H9 (cell line): ENCODE measurements at regions not wholly inside any gene's neighbourhood (a gene's known extent, or its start where the extent isn't known, plus 50 kb on each side); places are given as distances from the start of the nearest gene placed in this dataset.

Source experiments
- DNase-seq: peaks from one replicate; pipeline ENCODE4 v3.0.0-alpha.2; 2017
- H2AFZ ChIP-seq: one replicate; pipeline ENCODE4 v1.6.1; 2013; ENCODE audit warnings: mild to moderate bottlenecking, low read length, control low read depth, moderate library complexity
- H2AK5ac ChIP-seq: 2 replicates; pipeline ENCODE4 v1.6.1; 2013; ENCODE audit warnings: low read length, control low read depth, mixed read lengths; ENCODE audit not compliant: insufficient read length
- H2BK120ac ChIP-seq: one replicate; pipeline ENCODE4 v1.6.1; 2013; ENCODE audit warnings: low read depth, mild to moderate bottlenecking, low read length, control low read depth, inconsistent platforms; ENCODE audit not compliant: poor library complexity, severe bottlenecking
- H2BK12ac ChIP-seq: 2 replicates; pipeline ENCODE4 v1.6.1; 2013; ENCODE audit warnings: low read length, control low read depth, mixed read lengths, low read depth; ENCODE audit not compliant: insufficient read length
- H2BK15ac ChIP-seq: 2 replicates; pipeline ENCODE4 v1.6.1; 2013; ENCODE audit warnings: low read depth, low read length, control low read depth
- H2BK20ac ChIP-seq: one replicate; pipeline ENCODE4 v1.6.1; 2013; ENCODE audit warnings: low read depth, mild to moderate bottlenecking, low read length, control low read depth, inconsistent platforms; ENCODE audit not compliant: poor library complexity, severe bottlenecking
- H2BK5ac ChIP-seq: 2 replicates; pipeline ENCODE4 v1.6.1; 2013; ENCODE audit warnings: low read length, control low read depth, mixed read lengths; ENCODE audit not compliant: insufficient read length
- H3K14ac ChIP-seq: 2 replicates; pipeline ENCODE4 v1.6.1; 2013; ENCODE audit warnings: low read length, control low read depth; ENCODE audit not compliant: insufficient read depth
- H3K18ac ChIP-seq: 2 replicates; pipeline ENCODE4 v1.6.1; 2013; ENCODE audit warnings: low read depth, mild to moderate bottlenecking, mixed read lengths, low read length, control low read depth; ENCODE audit not compliant: insufficient read length
- H3K23ac ChIP-seq: 2 replicates; pipeline ENCODE4 v1.6.1; 2013; ENCODE audit warnings: low read length, control low read depth, mixed read lengths, low read depth; ENCODE audit not compliant: insufficient read length
- H3K23me2 ChIP-seq: 2 replicates; pipeline ENCODE4 v1.6.1; 2013; ENCODE audit warnings: low read depth, mild to moderate bottlenecking, mixed read lengths, low read length, control low read depth; ENCODE audit not compliant: insufficient read length, poor library complexity, severe bottlenecking
- H3K27ac ChIP-seq: 2 replicates; pipeline ENCODE4 v1.5.1; 2013; ENCODE audit warnings: low read length, control low read depth, mixed read lengths, low read depth; ENCODE audit not compliant: insufficient read length
- H3K27me3 ChIP-seq: 2 replicates; pipeline ENCODE4 v1.6.1; 2013; ENCODE audit warnings: low read length, control low read depth, inconsistent platforms; ENCODE audit not compliant: insufficient read depth
- H3K4ac ChIP-seq: 2 replicates; pipeline ENCODE4 v1.6.1; 2013; ENCODE audit warnings: low read depth, mild to moderate bottlenecking, control low read depth, inconsistent platforms, low read length, moderate library complexity
- H3K4me1 ChIP-seq: 2 replicates; pipeline ENCODE4 v1.6.1; 2013; ENCODE audit warnings: low read length, control low read depth, inconsistent platforms; ENCODE audit not compliant: insufficient read depth
- H3K4me2 ChIP-seq: 2 replicates; pipeline ENCODE4 v1.6.1; 2013; ENCODE audit warnings: low read length, control low read depth, mixed read lengths; ENCODE audit not compliant: insufficient read length, insufficient read depth
- H3K56ac ChIP-seq: 2 replicates; pipeline ENCODE4 v1.6.1; 2013; ENCODE audit warnings: low read depth, mild to moderate bottlenecking, mixed read lengths, low read length, control low read depth; ENCODE audit not compliant: insufficient read length
- H3K79me1 ChIP-seq: 2 replicates; pipeline ENCODE4 v1.6.1; 2013; ENCODE audit warnings: low read depth, mild to moderate bottlenecking, moderate library complexity, low read length, control low read depth, inconsistent platforms; ENCODE audit not compliant: insufficient read depth, poor library complexity, severe bottlenecking
- H3K79me2 ChIP-seq: 2 replicates; pipeline ENCODE4 v1.6.1; 2013; ENCODE audit warnings: low read length, control low read depth, inconsistent platforms; ENCODE audit not compliant: insufficient read depth
- H3K9ac ChIP-seq: 2 replicates; pipeline ENCODE4 v1.6.1; 2013; ENCODE audit warnings: low read length, control low read depth, mixed read lengths; ENCODE audit not compliant: insufficient read length; ENCODE audit errors: extremely low read depth
- H3K9me3 ChIP-seq: one replicate; pipeline ENCODE4 v1.6.1; 2013; ENCODE audit warnings: low read depth, low read length, inconsistent platforms; ENCODE audit not compliant: control insufficient read depth
- H3T11ph ChIP-seq: one replicate; pipeline ENCODE4 v1.6.1; 2013; ENCODE audit warnings: mild to moderate bottlenecking, low read length, control low read depth, inconsistent platforms
- H4K20me1 ChIP-seq: one replicate; pipeline ENCODE4 v1.6.1; 2013; ENCODE audit not compliant: control insufficient read depth, insufficient read length, insufficient read depth
- H4K5ac ChIP-seq: 2 replicates; pipeline ENCODE4 v1.6.1; 2013; ENCODE audit warnings: low read depth, mild to moderate bottlenecking, mixed read lengths, low read length, control low read depth; ENCODE audit not compliant: insufficient read length
- H4K8ac ChIP-seq: replicated peaks from 2 replicates; pipeline ENCODE4 v1.6.1; 2013; ENCODE audit warnings: low read length, control low read depth, mixed read lengths, low read depth; ENCODE audit not compliant: insufficient read length
- H4K91ac ChIP-seq: 2 replicates; pipeline ENCODE4 v1.6.1; 2013; ENCODE audit warnings: low read depth, mild to moderate bottlenecking, moderate library complexity, mixed read lengths, low read length, control low read depth; ENCODE audit not compliant: insufficient read length
- H3K27ac Mint-ChIP-seq, 3 experiments: 2 replicates in 2 of 3; 3 replicates in 1 of 3; pipeline ENCODE4 v1.8.0; 2020 to 2021; ENCODE audit warnings: mixed read lengths in 3 of 3, mild to moderate bottlenecking in 1 of 3, moderate library complexity in 1 of 3
- H3K27me3 Mint-ChIP-seq: 2 replicates; pipeline ENCODE4 v1.8.0; 2021; ENCODE audit warnings: low read depth, mild to moderate bottlenecking, moderate library complexity, mixed read lengths
- H3K36me3 Mint-ChIP-seq, 3 experiments: 2 replicates in 2 of 3; 3 replicates in 1 of 3; pipeline ENCODE4 v1.8.0; 2020 to 2021; ENCODE audit warnings: low read depth in 3 of 3, mixed read lengths in 3 of 3; ENCODE audit not compliant: insufficient read depth in 1 of 3
- H3K4me1 Mint-ChIP-seq, 2 experiments: 2 replicates each; pipeline ENCODE4 v1.8.0; 2020; ENCODE audit warnings: mixed read lengths in 2 of 2
- H3K4me3 Mint-ChIP-seq, 2 experiments: 2 replicates in 1 of 2; 3 replicates in 1 of 2; pipeline ENCODE4 v1.8.0; 2020 to 2021; ENCODE audit warnings: mild to moderate bottlenecking in 2 of 2, mixed read lengths in 2 of 2, moderate library complexity in 1 of 2
- H3K9me3 Mint-ChIP-seq, 2 experiments: 2 replicates in 1 of 2; 3 replicates in 1 of 2; pipeline ENCODE4 v1.8.0; 2020; ENCODE audit warnings: mild to moderate bottlenecking in 2 of 2, mixed read lengths in 2 of 2, moderate library complexity in 1 of 2
- WGBS: extraction: QIAGEN DNeasy Blood & Tissue Kit; methylation state at CpG from one replicate; pipeline ENCODE4 v1.1.7; 2013; ENCODE audit warnings: missing lambda C conversion rate, low lambda C conversion rate, mixed read lengths; ENCODE audit not compliant: insufficient read length; ENCODE audit errors: extremely low coverage; 5-methylcytosine and 5-hydroxymethylcytosine counted together
- TF ChIP-seq, protein P1 (sequence below): fragments of 200-600 bp; sonication (generic); conservative IDR thresholded peaks from 3 replicates; pipeline ENCODE4 v1.8.0; 2021; ENCODE audit warnings: antibody characterized with exemption, mild to moderate bottlenecking

DNA sequence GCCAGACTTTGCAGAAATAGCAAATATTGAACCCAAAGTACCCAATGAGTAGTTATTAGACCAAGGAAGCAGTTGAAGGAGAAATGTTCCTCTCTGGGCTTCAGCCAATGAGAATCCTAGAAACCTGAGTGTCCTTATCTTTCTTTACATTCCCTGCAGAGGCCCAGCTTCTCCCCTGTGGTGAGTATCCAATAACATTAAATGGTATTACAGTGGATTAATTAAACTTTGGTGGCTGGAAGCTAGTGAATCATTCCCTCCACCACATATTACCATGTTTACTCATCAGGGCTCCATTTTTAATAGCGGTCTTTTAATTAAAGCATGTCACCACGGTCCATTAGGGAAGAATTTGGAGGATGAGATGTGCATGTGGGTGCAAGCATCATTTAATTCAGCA lies 74.0 kb downstream of the UNC5CL start:
- no peak overlapping the region for H2BK20ac ChIP-seq
- no peak overlapping the region for H3K14ac ChIP-seq
- H4K20me1 ChIP-seq: no peaks in the 10 kb centered on the region
- no peaks in the 10 kb centered on the region for H3K27me3 ChIP-seq
- no peak overlapping the region for H3K18ac ChIP-seq
- Mint-ChIP-seq H3K27me3 (peaks cover 15% of the 10 kb centered on the region), H3K27ac (no peak overlapping the region), H3K4me1 (peaks cover 21 to 22% of the 10 kb centered on the region in 2 experiments), H3K9me3 (no peaks in the 10 kb centered on the region), H3K4me3 (no peak overlapping the region), H3K36me3 (no peaks in the 10 kb centered on the region; a peak in 1 of 7 replicates)
- H3K79me1 ChIP-seq: no peaks in the 10 kb centered on the region
- H4K5ac ChIP-seq: no peak overlapping the region
- TF ChIP-seq, protein P1, sequence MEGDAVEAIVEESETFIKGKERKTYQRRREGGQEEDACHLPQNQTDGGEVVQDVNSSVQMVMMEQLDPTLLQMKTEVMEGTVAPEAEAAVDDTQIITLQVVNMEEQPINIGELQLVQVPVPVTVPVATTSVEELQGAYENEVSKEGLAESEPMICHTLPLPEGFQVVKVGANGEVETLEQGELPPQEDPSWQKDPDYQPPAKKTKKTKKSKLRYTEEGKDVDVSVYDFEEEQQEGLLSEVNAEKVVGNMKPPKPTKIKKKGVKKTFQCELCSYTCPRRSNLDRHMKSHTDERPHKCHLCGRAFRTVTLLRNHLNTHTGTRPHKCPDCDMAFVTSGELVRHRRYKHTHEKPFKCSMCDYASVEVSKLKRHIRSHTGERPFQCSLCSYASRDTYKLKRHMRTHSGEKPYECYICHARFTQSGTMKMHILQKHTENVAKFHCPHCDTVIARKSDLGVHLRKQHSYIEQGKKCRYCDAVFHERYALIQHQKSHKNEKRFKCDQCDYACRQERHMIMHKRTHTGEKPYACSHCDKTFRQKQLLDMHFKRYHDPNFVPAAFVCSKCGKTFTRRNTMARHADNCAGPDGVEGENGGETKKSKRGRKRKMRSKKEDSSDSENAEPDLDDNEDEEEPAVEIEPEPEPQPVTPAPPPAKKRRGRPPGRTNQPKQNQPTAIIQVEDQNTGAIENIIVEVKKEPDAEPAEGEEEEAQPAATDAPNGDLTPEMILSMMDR: no peak
- no peak overlapping the region for H4K91ac ChIP-seq
- no CpG with 5 or more reads among the region's 2 CpGs for WGBS
- H3K23me2 ChIP-seq: no peaks in the 10 kb centered on the region
- no peak overlapping the region for H2BK15ac ChIP-seq
- H3K9ac ChIP-seq: no peak overlapping the region
- H3K27ac ChIP-seq: no peak overlapping the region
- H3K9me3 ChIP-seq: no peaks in the 10 kb centered on the region
- H3K79me2 ChIP-seq: no peaks in the 10 kb centered on the region
- no peaks in the 10 kb centered on the region for H3K4me1 ChIP-seq
- H2BK5ac ChIP-seq: no peak overlapping the region
- no peak overlapping the region for H2BK120ac ChIP-seq
- no peak overlapping the region for H3K23ac ChIP-seq
- no peak overlapping the region for H3T11ph ChIP-seq
- H2BK12ac ChIP-seq: no peak overlapping the region
- no peak overlapping the region for H4K8ac ChIP-seq
- DNase-seq: no peak
- no peak overlapping the region for H3K4ac ChIP-seq
- no peak overlapping the region for H2AFZ ChIP-seq
- no peak overlapping the region for H2AK5ac ChIP-seq
- H3K56ac ChIP-seq: no peak overlapping the region
- no peak overlapping the region for H3K4me2 ChIP-seq
